ENCODE measurements at regions not wholly inside any gene's neighbourhood (a gene's known extent, or its start where the extent isn't known, plus 50 kb on each side); places are given as distances from the start of the nearest gene placed in this dataset.

DNA sequence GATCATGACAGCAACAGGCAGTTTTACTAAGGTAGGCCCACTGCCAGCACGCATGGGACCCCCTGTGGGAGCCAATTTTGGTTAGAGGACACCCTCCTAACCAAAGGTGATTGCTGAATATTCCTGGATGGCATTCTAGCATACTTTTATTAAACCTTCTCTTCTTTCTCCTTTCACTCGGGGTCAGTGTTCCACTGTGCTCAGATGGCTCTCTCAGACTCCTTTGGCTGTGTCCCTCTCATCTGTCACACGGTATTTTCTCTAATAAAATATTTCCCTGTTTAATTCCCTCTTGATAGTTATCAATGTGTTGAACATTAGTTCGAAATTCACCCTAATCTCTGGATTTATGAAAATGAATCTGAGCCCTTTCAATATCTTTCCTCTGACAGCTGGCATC lies 1315.3 kb downstream of the FSTL5 start:
- ATAC-seq (ENCODE audit: low read depth) (no peak), DNase-seq (no peak)
- no peaks in the 10 kb centered on the region for H3K27me3 Mint-ChIP-seq
- POLR2A ChIA-PET = no interaction called here
- no peak overlapping the region for H3K4me3 Mint-ChIP-seq
- H3K36me3 Mint-ChIP-seq = no peaks in the 10 kb centered on the region
- no peaks in the 10 kb centered on the region for H3K9me3 Mint-ChIP-seq
- H3K27ac Mint-ChIP-seq = no peak overlapping the region
- H3K4me1 Mint-ChIP-seq = no peaks in the 10 kb centered on the region

DNA sequence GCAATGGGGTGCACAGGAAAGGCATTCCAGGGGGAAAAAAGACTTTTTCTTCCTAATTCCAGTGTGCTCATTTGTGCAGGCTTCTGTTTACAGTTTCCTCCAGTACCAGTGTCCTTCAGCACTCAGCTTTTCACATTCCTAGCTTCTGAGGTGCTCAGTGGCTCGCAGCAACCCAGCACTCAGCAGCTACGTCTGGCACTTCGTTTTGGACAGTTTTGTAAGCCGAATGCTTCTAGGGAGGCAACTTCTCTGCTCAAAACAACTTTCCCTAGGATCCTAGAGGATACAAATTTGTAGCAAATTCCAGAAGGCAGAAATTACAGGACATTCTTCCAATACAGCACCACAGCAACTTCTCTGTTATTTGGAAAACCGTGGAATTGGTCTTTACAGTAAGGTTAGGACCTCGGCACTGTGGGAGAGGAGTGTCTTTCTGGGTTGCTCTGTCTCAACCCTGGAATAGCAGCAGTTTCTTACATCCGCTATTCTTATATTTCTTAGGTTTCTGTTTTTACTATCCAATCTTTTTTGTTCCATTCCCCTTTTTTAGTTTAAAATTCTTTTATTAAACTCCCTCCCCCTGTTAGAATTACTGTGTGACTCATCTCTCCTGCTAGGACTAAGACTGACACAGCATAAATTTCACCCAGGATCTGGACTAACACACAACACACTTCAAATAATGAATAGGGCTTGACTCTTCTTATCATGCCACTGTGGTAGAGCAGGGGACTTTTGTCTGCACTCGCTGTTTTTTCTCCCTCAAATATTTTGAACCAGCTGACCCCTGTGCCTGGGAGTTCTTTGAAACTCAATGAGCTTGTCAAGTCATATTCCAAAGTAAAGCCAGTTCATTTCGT lies 1314.7 kb downstream of the FSTL5 start:
- H3K9me3 Mint-ChIP-seq = no peaks in the 10 kb centered on the region
- no peaks in the 10 kb centered on the region for H3K4me1 Mint-ChIP-seq
- no peaks in the 10 kb centered on the region for H3K27me3 Mint-ChIP-seq
- no peaks in the 10 kb centered on the region for H3K36me3 Mint-ChIP-seq
- H3K4me3 Mint-ChIP-seq = no peak overlapping the region
- POLR2A ChIA-PET = no interaction called here
- ATAC-seq (ENCODE audit: low read depth) (no peak), DNase-seq (no peak)
- no peak overlapping the region for H3K27ac Mint-ChIP-seq

DNA sequence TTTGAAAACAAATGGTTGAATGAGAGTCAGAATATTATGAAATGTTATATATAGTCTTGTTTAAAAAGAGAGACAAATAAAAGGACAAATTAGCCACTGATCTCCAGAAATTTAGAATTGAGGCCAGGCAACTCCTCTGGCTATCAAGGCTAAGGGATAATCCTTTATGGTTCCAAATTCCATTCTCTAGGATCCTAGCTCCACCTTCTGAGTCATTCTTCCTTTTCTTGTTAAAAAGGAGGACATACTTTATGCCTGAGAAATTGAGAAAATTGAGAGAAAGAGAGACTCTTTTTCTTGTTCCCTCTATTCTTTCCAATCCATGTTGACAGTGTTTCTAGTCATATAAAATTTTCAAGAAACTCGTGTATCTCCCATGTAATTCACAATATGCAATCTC lies 1299.5 kb downstream of the FSTL5 start:
- Mint-ChIP-seq H3K4me1 (no peaks in the 10 kb centered on the region), H3K27ac (no peak overlapping the region), H3K36me3 (no peaks in the 10 kb centered on the region)

GRCh38 chr4:160869899-160870298 lies 1293.9 kb downstream of the FSTL5 start:
- POLR2A ChIA-PET = no interaction called here
- Mint-ChIP-seq H3K27me3 (no peaks in the 10 kb centered on the region), H3K4me3 (no peak overlapping the region), H3K4me1 (no peaks in the 10 kb centered on the region), H3K36me3 (no peaks in the 10 kb centered on the region), H3K27ac (no peak overlapping the region), H3K9me3 (peaks cover 5% of the 10 kb centered on the region)
- DNase-seq (no peak), ATAC-seq (ENCODE audit: low read depth) (no peak)

More for the DNA sequence above, 1299.5 kb downstream of the FSTL5 start:
- Mint-ChIP-seq H3K27me3 (no peaks in the 10 kb centered on the region), H3K9me3 (peaks cover 5% of the 10 kb centered on the region), H3K4me3 (no peak overlapping the region)
- ATAC-seq (ENCODE audit: low read depth) (no peak), DNase-seq (no peak)
- POLR2A ChIA-PET = no interaction called here

DNA sequence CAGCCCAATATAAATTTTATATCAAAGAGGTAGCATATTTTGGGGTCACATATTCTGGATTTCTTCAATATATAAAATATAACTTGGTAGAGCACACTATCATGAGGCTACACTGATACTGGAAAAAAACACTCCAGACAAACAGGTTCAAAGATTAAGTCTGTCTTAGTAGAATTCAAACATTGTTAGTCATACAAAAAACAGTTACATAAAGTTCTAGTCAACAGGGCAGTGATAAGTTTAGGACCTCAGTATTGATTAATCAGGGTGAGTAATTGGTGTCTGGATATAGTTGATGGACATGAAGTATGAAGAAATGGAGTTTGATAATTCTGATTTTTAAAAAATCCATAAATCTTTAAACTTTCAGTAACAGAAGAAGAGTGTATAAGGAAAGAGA lies 1291.3 kb downstream of the FSTL5 start:
- Mint-ChIP-seq H3K4me3 (no peak overlapping the region), H3K4me1 (no peaks in the 10 kb centered on the region), H3K27me3 (no peaks in the 10 kb centered on the region), H3K27ac (no peak overlapping the region), H3K36me3 (no peaks in the 10 kb centered on the region), H3K9me3 (peaks cover 6% of the 10 kb centered on the region)
- ATAC-seq (ENCODE audit: low read depth) = no peak
- POLR2A ChIA-PET = no interaction called here
- no peak for DNase-seq

DNA sequence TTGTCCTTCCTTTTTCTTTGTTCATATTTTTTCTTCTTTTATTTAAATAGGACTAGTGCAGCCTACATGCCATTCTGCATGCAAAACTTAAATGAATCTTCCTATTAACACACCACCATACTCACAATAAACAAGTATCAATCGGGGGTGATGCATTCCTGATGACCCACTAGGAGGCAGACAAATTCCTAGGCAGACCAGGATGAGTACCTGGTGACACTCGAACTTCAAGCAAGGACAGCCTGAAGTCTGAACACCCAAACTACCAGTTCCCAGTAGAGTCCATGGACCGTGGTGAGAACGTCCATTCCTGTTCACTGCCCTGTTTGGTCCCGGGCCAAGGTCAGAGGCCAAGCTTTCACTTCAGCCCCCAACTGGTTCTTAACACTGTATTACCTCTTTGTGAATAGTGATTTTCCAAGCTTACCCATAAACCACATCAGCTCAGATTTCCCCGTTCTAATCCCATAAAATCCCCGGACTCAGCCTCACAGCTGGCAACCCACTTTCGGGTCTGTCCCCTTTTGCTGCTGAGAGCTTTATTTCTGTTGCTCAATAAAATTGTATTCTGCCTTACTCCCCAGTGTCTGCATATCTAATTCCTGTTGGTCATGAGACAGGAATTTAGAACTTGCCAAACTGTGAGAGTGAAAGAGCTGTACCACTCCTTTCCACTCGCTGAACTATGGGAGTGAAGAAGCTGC lies 1286.6 kb downstream of the FSTL5 start:
- no peak overlapping the region for H3K4me3 Mint-ChIP-seq

DNA sequence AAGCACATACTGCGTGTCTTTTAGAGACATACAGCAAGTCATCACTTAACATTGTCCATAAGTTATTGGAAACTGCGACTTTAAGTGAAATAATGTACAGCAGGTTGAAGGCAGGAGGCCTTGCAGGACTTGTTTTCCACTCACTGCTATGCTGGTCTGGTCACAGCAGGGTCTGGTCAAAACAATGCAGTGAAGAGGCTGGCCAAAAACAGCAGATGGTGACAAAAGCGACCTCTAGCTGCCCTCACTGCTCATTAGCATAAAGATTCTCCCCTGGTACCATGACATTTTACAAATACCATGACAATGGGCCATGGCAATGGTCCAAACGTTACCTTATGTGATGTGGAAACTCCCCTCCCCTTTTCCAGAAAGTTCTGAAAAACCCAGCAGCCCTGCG lies 1283.6 kb downstream of the FSTL5 start:
- Mint-ChIP-seq H3K36me3 (no peaks in the 10 kb centered on the region), H3K9me3 (peaks cover 3% of the 10 kb centered on the region), H3K27me3 (no peaks in the 10 kb centered on the region), H3K27ac (no peak overlapping the region), H3K4me3 (no peak overlapping the region), H3K4me1 (no peaks in the 10 kb centered on the region)
- POLR2A ChIA-PET = no interaction called here
- ATAC-seq (ENCODE audit: low read depth) (no peak), DNase-seq (no peak)

More for the DNA sequence above, 1286.6 kb downstream of the FSTL5 start:
- H3K36me3 Mint-ChIP-seq = no peaks in the 10 kb centered on the region
- H3K9me3 Mint-ChIP-seq = peaks cover 2% of the 10 kb centered on the region
- ATAC-seq (ENCODE audit: low read depth) (no peak), DNase-seq (no peak)
- H3K27ac Mint-ChIP-seq = no peak overlapping the region
- POLR2A ChIA-PET = no interaction called here
- no peaks in the 10 kb centered on the region for H3K27me3 Mint-ChIP-seq
- H3K4me1 Mint-ChIP-seq = no peaks in the 10 kb centered on the region

DNA sequence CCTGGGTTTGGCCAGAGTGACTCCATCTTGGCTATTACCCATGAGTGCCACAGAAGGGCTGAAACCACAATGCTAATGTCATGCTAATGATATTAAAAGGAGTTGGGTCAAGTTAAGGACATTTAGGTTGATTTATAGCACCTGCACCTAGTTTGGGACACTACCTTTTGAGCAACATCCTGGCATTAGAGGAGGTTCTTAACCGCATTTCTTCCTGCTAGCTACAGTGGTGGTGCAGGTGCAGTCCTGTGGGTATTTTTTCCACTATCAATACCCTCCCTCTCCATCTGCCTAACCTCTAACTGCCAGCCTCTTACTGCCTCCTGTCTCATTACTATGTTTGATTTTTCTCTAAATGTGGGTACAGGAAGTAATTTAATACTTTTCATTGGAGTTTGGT lies 1276.1 kb downstream of the FSTL5 start:
- Mint-ChIP-seq H3K4me3 (no peak overlapping the region), H3K4me1 (no peaks in the 10 kb centered on the region), H3K27me3 (no peaks in the 10 kb centered on the region), H3K27ac (no peak overlapping the region), H3K9me3 (peaks cover 1% of the 10 kb centered on the region), H3K36me3 (peaks cover 2% of the 10 kb centered on the region)
- DNase-seq = no peak
- ATAC-seq (ENCODE audit: low read depth) = no peak
- POLR2A ChIA-PET = no interaction called here

- H3K4me1 Mint-ChIP-seq = no peaks in the 10 kb centered on the region
- H3K27ac Mint-ChIP-seq = no peak overlapping the region
- POLR2A ChIA-PET = no interaction called here
- DNase-seq (no peak), ATAC-seq (ENCODE audit: low read depth) (no peak)
- no peak overlapping the region for H3K4me3 Mint-ChIP-seq
- H3K9me3 Mint-ChIP-seq = peaks cover 10% of the 10 kb centered on the region
- H3K27me3 Mint-ChIP-seq = no peaks in the 10 kb centered on the region
- peaks cover 2% of the 10 kb centered on the region for H3K36me3 Mint-ChIP-seq
These were observed 1269.7 kb downstream of the FSTL5 start for GRCh38 chr4:160894128-160894527.

- POLR2A ChIA-PET = no interaction called here
- DNase-seq = no peak
- Mint-ChIP-seq H3K27me3 (no peaks in the 10 kb centered on the region), H3K9me3 (peaks cover 10% of the 10 kb centered on the region), H3K36me3 (peaks cover 2% of the 10 kb centered on the region), H3K4me1 (no peaks in the 10 kb centered on the region), H3K4me3 (no peak overlapping the region), H3K27ac (no peak overlapping the region)
- ATAC-seq (ENCODE audit: low read depth) = no peak
These were observed 1269.0 kb downstream of the FSTL5 start for GRCh38 chr4:160894809-160895208.

DNA sequence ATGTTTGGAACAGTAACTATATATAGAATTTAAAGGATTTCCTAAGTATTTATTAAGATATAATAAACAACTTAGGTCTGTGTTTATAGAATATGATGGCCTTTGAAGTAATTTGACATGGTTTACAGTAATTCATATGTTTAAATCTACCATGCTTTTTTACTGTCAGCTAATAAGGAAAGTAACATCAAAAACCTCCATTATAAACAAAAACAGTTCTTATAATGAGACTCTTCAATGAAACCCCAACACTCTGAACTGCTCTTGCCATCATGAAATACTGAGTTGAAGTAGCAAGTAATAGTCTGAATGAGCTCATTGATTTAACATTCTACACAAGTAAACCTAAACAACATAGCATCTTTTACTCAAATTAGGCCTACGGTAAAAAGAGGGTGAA lies 1236.5 kb downstream of the FSTL5 start:
- Mint-ChIP-seq H3K4me1 (no peaks in the 10 kb centered on the region), H3K36me3 (no peaks in the 10 kb centered on the region), H3K27me3 (no peaks in the 10 kb centered on the region), H3K4me3 (no peak overlapping the region), H3K9me3 (peaks cover 5% of the 10 kb centered on the region), H3K27ac (no peak overlapping the region)
- DNase-seq (no peak), ATAC-seq (ENCODE audit: low read depth) (no peak)
- POLR2A ChIA-PET = no interaction called here

- H3K4me1 Mint-ChIP-seq = no peaks in the 10 kb centered on the region
- POLR2A ChIA-PET = no interaction called here
- H3K4me3 Mint-ChIP-seq = no peak overlapping the region
- H3K36me3 Mint-ChIP-seq = no peaks in the 10 kb centered on the region
- ATAC-seq (ENCODE audit: low read depth) = no peak
- H3K27me3 Mint-ChIP-seq = no peaks in the 10 kb centered on the region
- peaks cover 5% of the 10 kb centered on the region for H3K9me3 Mint-ChIP-seq
- H3K27ac Mint-ChIP-seq = no peak overlapping the region
- DNase-seq = no peak
These were observed 1235.3 kb downstream of the FSTL5 start for GRCh38 chr4:160928482-160928881.

- no peak for DNase-seq
- Mint-ChIP-seq H3K4me3 (no peak overlapping the region), H3K27ac (no peak overlapping the region), H3K4me1 (no peaks in the 10 kb centered on the region), H3K36me3 (no peaks in the 10 kb centered on the region), H3K27me3 (no peaks in the 10 kb centered on the region), H3K9me3 (peaks cover 4% of the 10 kb centered on the region)
- POLR2A ChIA-PET = no interaction called here
- ATAC-seq (ENCODE audit: low read depth) = no peak
These were observed 1216.1 kb downstream of the FSTL5 start for GRCh38 chr4:160947653-160948052.

- ATAC-seq (ENCODE audit: low read depth) (no peak), DNase-seq (no peak)
- Mint-ChIP-seq H3K27me3 (no peaks in the 10 kb centered on the region), H3K36me3 (no peaks in the 10 kb centered on the region), H3K4me1 (no peaks in the 10 kb centered on the region), H3K9me3 (no peaks in the 10 kb centered on the region), H3K4me3 (no peak overlapping the region), H3K27ac (no peak overlapping the region)
- POLR2A ChIA-PET = no interaction called here
These were observed 1206.9 kb downstream of the FSTL5 start for GRCh38 chr4:160956875-160957274.
